HepG2 (cell line): ENCODE measurements at regions not wholly inside any gene's neighbourhood (a gene's known extent, or its start where the extent isn't known, plus 50 kb on each side); places are given as distances from the start of the nearest gene placed in this dataset.

Source experiments
- ATAC-seq: fragments of 200-7000 bp; cut with Tn5 transposase; 3 replicates; pipeline ENCODE4 v1.9.1; 2020; ENCODE audit warnings: mild to moderate bottlenecking, moderate library complexity
- BruUV-seq: library from RNA; stranded (reverse); fragments of 400-500 nt; replicated peaks from 2 replicates; lab custom pipeline; 2021; lab: Mats Ljungman, UMichigan
- CTCF ChIA-PET: fragments of 300-600 bp; formaldehyde crosslinking; extraction: SDS; loops from one replicate; lab custom pipeline; 2021; ENCODE audit warnings: low total read pairs, inconsistent platforms, low intra/inter-chr PET ratio; lab: Yijun Ruan, JAX
- POLR2A ChIA-PET: fragments of 350-600 bp; sonication (Branson Sonifier 250); formaldehyde crosslinking; loops from one replicate; lab custom pipeline; 2020; ENCODE audit warnings: antibody characterized with exemption, inconsistent platforms; lab: Yijun Ruan, JAX
- DNase-seq: peaks from one replicate; pipeline ENCODE4 v3.0.0-alpha.2; 2015; ENCODE audit warnings: low spot score
- FAIRE-seq: peaks from 3 replicates; lab custom pipeline; 2011; peaks lifted over from hg19 to GRCh38; lab: Jason Lieb, UNC
- H2AFZ ChIP-seq: one replicate; pipeline ENCODE4 v1.6.1; 2011; ENCODE audit warnings: low read length, inconsistent platforms
- H3K27ac ChIP-seq: fragments of 300-600 bp; 3 replicates; pipeline ENCODE4 v1.8.0; 2011; ENCODE audit warnings: mixed run types, mild to moderate bottlenecking, mixed read lengths, low read length, inconsistent platforms; ENCODE audit not compliant: insufficient read depth; ENCODE audit errors: extremely low read length
- H3K27me3 ChIP-seq, 2 experiments: fragments of 200-600 bp in 1 of 2; 2 replicates in 1 of 2; 3 replicates in 1 of 2; pipeline versions ENCODE4 v1.6.0 to v1.8.0; 2011; ENCODE audit warnings: low read length in 2 of 2, mild to moderate bottlenecking in 2 of 2, moderate library complexity in 2 of 2, inconsistent platforms in 1 of 2; ENCODE audit not compliant: insufficient read depth in 2 of 2, control insufficient read depth in 1 of 2
- H3K36me3 ChIP-seq, 2 experiments: fragments of 200-600 bp in 1 of 2; replicated peaks in 1 of 2; 2 replicates in 1 of 2; 3 replicates in 1 of 2; pipeline versions ENCODE4 v1.5.1 to v1.8.0; 2011; ENCODE audit warnings: low read length in 2 of 2, inconsistent platforms in 1 of 2; ENCODE audit not compliant: insufficient read depth in 2 of 2, control insufficient read depth in 1 of 2
- H3K4me1 ChIP-seq: 2 replicates; pipeline ENCODE4 v1.5.1; 2012; ENCODE audit warnings: low read length, inconsistent platforms; ENCODE audit not compliant: insufficient read depth
- H3K4me2 ChIP-seq: 2 replicates; pipeline ENCODE4 v1.6.0; 2011; ENCODE audit warnings: low read depth, low read length, inconsistent platforms
- H3K4me3 ChIP-seq, 3 experiments: fragments of 200-600 bp in 1 of 3; sonication (generic), shearing (Covaris generic) in 1 of 3; replicated peaks in 1 of 3; 2 replicates each; pipeline ENCODE4 v1.5.1; 2011 to 2016; ENCODE audit warnings: low read length in 3 of 3, inconsistent platforms in 2 of 3, low read depth in 2 of 3, mild to moderate bottlenecking in 2 of 3, control low read depth in 1 of 3, mixed read lengths in 1 of 3; ENCODE audit not compliant: insufficient read depth in 1 of 3
- H3K79me2 ChIP-seq: one replicate; pipeline ENCODE4 v1.6.1; 2011; ENCODE audit warnings: low read length, inconsistent platforms; ENCODE audit not compliant: insufficient read depth
- H3K9ac ChIP-seq: 2 replicates; pipeline ENCODE4 v1.6.0; 2011; ENCODE audit warnings: mild to moderate bottlenecking, low read depth, low read length, inconsistent platforms; ENCODE audit not compliant: insufficient read depth
- H3K9me3 ChIP-seq: 2 replicates; pipeline ENCODE4 v1.5.1; 2012; ENCODE audit warnings: mild to moderate bottlenecking, low read length
- H4K20me1 ChIP-seq: 2 replicates; pipeline ENCODE4 v1.6.0; 2011; ENCODE audit warnings: inconsistent platforms, mild to moderate bottlenecking, low read length, moderate library complexity; ENCODE audit not compliant: insufficient read depth
- FOXO1 ChIP-seq: sonication (generic); formaldehyde crosslinking; IDR thresholded peaks from 2 replicates; pipeline ENCODE4 v1.4.0; 2020; ENCODE audit warnings: missing genetic modification reagents
- NR0B2 ChIP-seq: sonication (generic); formaldehyde crosslinking; IDR thresholded peaks from 2 replicates; pipeline ENCODE4 v1.4.0; 2020; ENCODE audit warnings: mild to moderate bottlenecking, missing genetic modification reagents
- PRMT3 ChIP-seq: sonication (generic); formaldehyde crosslinking; IDR thresholded peaks from 2 replicates; pipeline ENCODE4 v1.8.1; 2022; ENCODE audit warnings: low read depth, mild to moderate bottlenecking, moderate library complexity, missing genetic modification reagents, borderline replicate concordance
- SAFB2 ChIP-seq: sonication (generic); formaldehyde crosslinking; IDR thresholded peaks from 2 replicates; pipeline ENCODE4 v1.5.1; 2020; ENCODE audit warnings: missing genetic modification reagents, low read depth, mild to moderate bottlenecking, borderline replicate concordance
- ZBTB34 ChIP-seq: sonication (generic); formaldehyde crosslinking; IDR thresholded peaks from 2 replicates; pipeline ENCODE4 v1.8.0; 2022; ENCODE audit warnings: mild to moderate bottlenecking, missing genetic modification reagents
- ZBTB39 ChIP-seq: sonication (generic); formaldehyde crosslinking; IDR thresholded peaks from 2 replicates; pipeline ENCODE4 v1.5.0; 2020; ENCODE audit warnings: missing genetic modification reagents
- ZNF44 ChIP-seq: sonication (generic); formaldehyde crosslinking; IDR thresholded peaks from 2 replicates; pipeline ENCODE4 v1.5.1; 2020; ENCODE audit warnings: mild to moderate bottlenecking, missing genetic modification reagents
- ZNF557 ChIP-seq: sonication (generic); formaldehyde crosslinking; IDR thresholded peaks from 2 replicates; pipeline ENCODE4 v1.4.0; 2020; ENCODE audit warnings: missing genetic modification reagents
- ZNF609 ChIP-seq: sonication (generic); formaldehyde crosslinking; IDR thresholded peaks from 2 replicates; pipeline ENCODE4 v1.4.0; 2020; ENCODE audit warnings: mild to moderate bottlenecking, missing genetic modification reagents, borderline replicate concordance
- ZNF792 ChIP-seq: IDR thresholded peaks from 2 replicates; pipeline ENCODE4 v1.6.1; 2016
- ZNF878 ChIP-seq: sonication (generic); formaldehyde crosslinking; IDR thresholded peaks from 2 replicates; pipeline ENCODE4 v1.8.1; 2023; ENCODE audit warnings: mild to moderate bottlenecking, missing genetic modification reagents, moderate library complexity
- WGBS: methylation state at CpG from one replicate; pipeline ENCODE4 v1.1.6; 2017; ENCODE audit warnings: low lambda C conversion rate; 5-methylcytosine and 5-hydroxymethylcytosine counted together
- in situ Hi-C: cut with HindIII; loops from 2 replicates; pipeline ENCODE4 v1.10.0; 2017; ENCODE audit warnings: low pct_unique_long_range_greater_than_20kb; ENCODE audit not compliant: extremely low pct_ligation_motif_present
- intact Hi-C: fragments of 100-400 bp; cut with micrococcal nuclease; formaldehyde crosslinking; loops from one replicate; pipeline ENCODE4 v1.10.0; 2022; ENCODE audit not compliant: unreplicated experiment

- no peaks in the 10 kb centered on the region for H3K4me1 ChIP-seq
- no peak for ATAC-seq
- peaks cover 10% of the 10 kb centered on the region; the same call in 1 of the 2 replicates for H3K9me3 ChIP-seq
- WGBS = 42% methylated on average over 6 of the region's 6 CpGs
- no peak overlapping the region for H3K4me3 ChIP-seq
- ChIA-PET POLR2A (no interaction called here), CTCF (no interaction called here)
- DNase-seq = no peak
- H3K79me2 ChIP-seq = no peaks in the 10 kb centered on the region
- in situ Hi-C loops = no loop called here
- FAIRE-seq = no peak
- H3K4me2 ChIP-seq = no peak overlapping the region
- no peak overlapping the region for H3K27ac ChIP-seq
- no peak for TF ChIP-seq SAFB2
- no peak for TF ChIP-seq ZBTB34 (CRISPR knock-in tag)
- TF ChIP-seq ZNF609 (CRISPR knock-in tag) = no peak
- no peak for TF ChIP-seq FOXO1
- TF ChIP-seq ZNF557 (CRISPR knock-in tag) = no peak
- no peak for TF ChIP-seq ZNF878
- no peak for TF ChIP-seq NR0B2
- no peak for TF ChIP-seq PRMT3
- no peak for TF ChIP-seq ZBTB39 (CRISPR knock-in tag)
- no peak for TF ChIP-seq ZNF792 (CRISPR knock-in tag)
- TF ChIP-seq ZNF44 (CRISPR knock-in tag) = no peak
- no peak overlapping the region for H3K9ac ChIP-seq
- intact Hi-C loops = no loop called here
- BruUV-seq = no TSS peak
- H3K36me3 ChIP-seq = no peaks in the 10 kb centered on the region
- no peaks in the 10 kb centered on the region; a peak in 1 of 5 replicates for H3K27me3 ChIP-seq
- no peak overlapping the region for H2AFZ ChIP-seq
- H4K20me1 ChIP-seq = no peaks in the 10 kb centered on the region
These were observed 73.5 kb upstream of the CCDC150 start for GRCh38 chr2:196565982-196566381.
